ENCODE measurements at regions not wholly inside any gene's neighbourhood (a gene's known extent, or its start where the extent isn't known, plus 50 kb on each side); places are given as distances from the start of the nearest gene placed in this dataset.

DNA sequence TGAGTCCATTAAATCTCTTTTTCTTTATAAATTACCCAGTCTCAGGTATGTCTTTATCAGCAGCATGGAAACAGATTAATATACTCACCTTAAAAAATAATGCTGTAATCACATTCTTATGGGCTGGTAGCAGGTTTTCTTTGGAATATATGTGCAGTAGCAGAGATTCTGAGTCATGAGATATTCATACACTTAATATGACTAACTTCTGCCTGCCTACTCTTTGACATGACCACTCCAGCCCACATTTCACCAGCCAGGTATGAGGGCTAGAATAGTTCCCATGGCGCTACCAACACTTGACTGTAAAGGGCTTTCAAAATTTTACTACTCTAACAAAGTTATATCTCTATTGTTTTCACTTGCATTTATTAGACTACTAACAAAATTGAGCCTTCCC, 74.1 kb upstream of the GHR start:
- TF ChIP-seq EZH2 (IDR thresholded peaks at IDR 0.05; ENCODE audit: low read length, unreplicated experiment) = no peak
- TF ChIP-seq, protein P1, sequence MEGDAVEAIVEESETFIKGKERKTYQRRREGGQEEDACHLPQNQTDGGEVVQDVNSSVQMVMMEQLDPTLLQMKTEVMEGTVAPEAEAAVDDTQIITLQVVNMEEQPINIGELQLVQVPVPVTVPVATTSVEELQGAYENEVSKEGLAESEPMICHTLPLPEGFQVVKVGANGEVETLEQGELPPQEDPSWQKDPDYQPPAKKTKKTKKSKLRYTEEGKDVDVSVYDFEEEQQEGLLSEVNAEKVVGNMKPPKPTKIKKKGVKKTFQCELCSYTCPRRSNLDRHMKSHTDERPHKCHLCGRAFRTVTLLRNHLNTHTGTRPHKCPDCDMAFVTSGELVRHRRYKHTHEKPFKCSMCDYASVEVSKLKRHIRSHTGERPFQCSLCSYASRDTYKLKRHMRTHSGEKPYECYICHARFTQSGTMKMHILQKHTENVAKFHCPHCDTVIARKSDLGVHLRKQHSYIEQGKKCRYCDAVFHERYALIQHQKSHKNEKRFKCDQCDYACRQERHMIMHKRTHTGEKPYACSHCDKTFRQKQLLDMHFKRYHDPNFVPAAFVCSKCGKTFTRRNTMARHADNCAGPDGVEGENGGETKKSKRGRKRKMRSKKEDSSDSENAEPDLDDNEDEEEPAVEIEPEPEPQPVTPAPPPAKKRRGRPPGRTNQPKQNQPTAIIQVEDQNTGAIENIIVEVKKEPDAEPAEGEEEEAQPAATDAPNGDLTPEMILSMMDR (conservative IDR thresholded peaks at IDR 0.05; ENCODE audit: low read depth, low read length) = no peak
